ENCODE measurements at regions not wholly inside any gene's neighbourhood (a gene's known extent, or its start where the extent isn't known, plus 50 kb on each side); places are given as distances from the start of the nearest gene placed in this dataset.

DNA sequence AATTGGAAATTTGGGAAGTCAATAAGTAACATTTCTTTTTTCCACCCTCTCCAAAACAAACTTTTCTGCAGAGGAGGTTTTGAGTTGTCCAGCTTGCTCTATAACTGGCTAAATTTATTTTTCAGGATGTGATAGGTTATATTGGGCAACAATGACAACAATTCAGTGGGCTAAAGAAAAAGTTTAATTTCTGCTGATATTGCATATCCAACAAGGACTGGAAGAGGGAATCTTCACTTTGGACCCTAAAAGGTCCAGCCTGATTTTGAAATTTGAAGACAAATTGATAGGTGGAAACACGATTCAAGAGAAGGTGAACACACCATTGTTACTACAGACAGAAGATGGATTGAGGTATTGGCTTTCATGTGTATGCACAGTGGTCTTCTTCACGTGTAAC is 393.1 kb downstream of the BRINP1 start:
- no peak for TF ChIP-seq POLR2A (IDR thresholded peaks at IDR 0.05)
- TF ChIP-seq, protein P1, sequence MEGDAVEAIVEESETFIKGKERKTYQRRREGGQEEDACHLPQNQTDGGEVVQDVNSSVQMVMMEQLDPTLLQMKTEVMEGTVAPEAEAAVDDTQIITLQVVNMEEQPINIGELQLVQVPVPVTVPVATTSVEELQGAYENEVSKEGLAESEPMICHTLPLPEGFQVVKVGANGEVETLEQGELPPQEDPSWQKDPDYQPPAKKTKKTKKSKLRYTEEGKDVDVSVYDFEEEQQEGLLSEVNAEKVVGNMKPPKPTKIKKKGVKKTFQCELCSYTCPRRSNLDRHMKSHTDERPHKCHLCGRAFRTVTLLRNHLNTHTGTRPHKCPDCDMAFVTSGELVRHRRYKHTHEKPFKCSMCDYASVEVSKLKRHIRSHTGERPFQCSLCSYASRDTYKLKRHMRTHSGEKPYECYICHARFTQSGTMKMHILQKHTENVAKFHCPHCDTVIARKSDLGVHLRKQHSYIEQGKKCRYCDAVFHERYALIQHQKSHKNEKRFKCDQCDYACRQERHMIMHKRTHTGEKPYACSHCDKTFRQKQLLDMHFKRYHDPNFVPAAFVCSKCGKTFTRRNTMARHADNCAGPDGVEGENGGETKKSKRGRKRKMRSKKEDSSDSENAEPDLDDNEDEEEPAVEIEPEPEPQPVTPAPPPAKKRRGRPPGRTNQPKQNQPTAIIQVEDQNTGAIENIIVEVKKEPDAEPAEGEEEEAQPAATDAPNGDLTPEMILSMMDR (IDR thresholded peaks at IDR 0.05): no peak
